Astrocyte (in vitro differentiated cells and primary cell): ENCODE measurements at regions not wholly inside any gene's neighbourhood (a gene's known extent, or its start where the extent isn't known, plus 50 kb on each side); places are given as distances from the start of the nearest gene placed in this dataset.

ENCODE experiments used
- CTCF ChIP-seq: IDR thresholded peaks from 2 replicates; pipeline ENCODE4 v1.5.1; 2011; ENCODE audit warnings: low read depth, mild to moderate bottlenecking, inconsistent platforms, low read length, moderate library complexity; ENCODE audit not compliant: insufficient read depth
- EZH2 ChIP-seq: IDR thresholded peaks from 2 replicates; pipeline ENCODE4 v1.6.1; 2012; ENCODE audit warnings: mild to moderate bottlenecking, low read length, inconsistent platforms; ENCODE audit not compliant: insufficient read depth

GRCh38 chr10:63744060-63744941 is 223.1 kb downstream of the REEP3 start:
- no peak for TF ChIP-seq EZH2
- no peak for TF ChIP-seq CTCF
